ENCODE measurements at regions not wholly inside any gene's neighbourhood (a gene's known extent, or its start where the extent isn't known, plus 50 kb on each side); places are given as distances from the start of the nearest gene placed in this dataset.

- TF ChIP-seq CTCF (IDR thresholded peaks at IDR 0.05; ENCODE audit: insufficient read depth, low read length) (no peak), POLR2AphosphoS5 (IDR thresholded peaks at IDR 0.05; ENCODE audit: low read depth) (no peak), SPI1 (IDR thresholded peaks at IDR 0.05; ENCODE audit: borderline replicate concordance, low read depth) (no peak), REST (IDR thresholded peaks at IDR 0.05; ENCODE audit: insufficient replicate concordance, low read depth) (no peak)
Measured at GRCh38 chr7:110507832-110508231, 583.1 kb upstream of the LRRN3 start.

All from HL-60 (cell line).